Activated T-cell treated with anti-CD3 and anti-CD28 coated beads for 1 hour (primary cell): ENCODE measurements at regions not wholly inside any gene's neighbourhood (a gene's known extent, or its start where the extent isn't known, plus 50 kb on each side); places are given as distances from the start of the nearest gene placed in this dataset.

Experiments used
- DNase-seq: peaks from one replicate; pipeline ENCODE4 v3.0.0-alpha.2; 2020; ENCODE audit warnings: low read depth

- DNase-seq, result no peak
These were observed 983.3 kb upstream of the TENM4 start for GRCh38 chr11:80424012-80424695.

- DNase-seq, result no peak
These were observed 979.5 kb upstream of the TENM4 start for GRCh38 chr11:80420374-80420773.

GRCh38 chr11:80417681-80418080 is 976.9 kb upstream of the TENM4 start:
- DNase-seq, result no peak

- no peak for DNase-seq
These were observed 974.8 kb upstream of the TENM4 start for GRCh38 chr11:80415580-80415979.

GRCh38 chr11:80414181-80415165 is 973.6 kb upstream of the TENM4 start:
- no peak for DNase-seq

DNA sequence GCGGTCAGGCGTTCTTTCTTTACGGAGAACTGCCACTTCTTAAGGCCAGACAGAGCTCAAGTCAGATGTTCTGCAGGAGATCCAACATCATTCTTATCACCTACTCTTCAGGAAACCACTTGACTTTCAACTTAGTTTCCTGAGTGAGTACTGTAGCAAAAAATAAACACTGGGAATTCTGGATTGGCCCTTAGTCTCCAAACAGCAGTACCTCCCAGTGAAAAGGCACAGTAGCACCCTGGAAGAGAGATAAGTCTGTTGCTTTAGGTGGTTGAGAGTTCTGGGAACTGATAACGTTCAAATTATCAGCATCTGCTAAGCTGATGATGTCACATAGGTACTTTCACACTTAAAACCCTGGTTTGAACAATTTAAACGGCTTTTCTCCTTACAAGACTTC is 971.8 kb upstream of the TENM4 start:
- DNase-seq, result no peak

- no peak for DNase-seq
These were observed 952.4 kb upstream of the TENM4 start for GRCh38 chr11:80393210-80393609.

DNA sequence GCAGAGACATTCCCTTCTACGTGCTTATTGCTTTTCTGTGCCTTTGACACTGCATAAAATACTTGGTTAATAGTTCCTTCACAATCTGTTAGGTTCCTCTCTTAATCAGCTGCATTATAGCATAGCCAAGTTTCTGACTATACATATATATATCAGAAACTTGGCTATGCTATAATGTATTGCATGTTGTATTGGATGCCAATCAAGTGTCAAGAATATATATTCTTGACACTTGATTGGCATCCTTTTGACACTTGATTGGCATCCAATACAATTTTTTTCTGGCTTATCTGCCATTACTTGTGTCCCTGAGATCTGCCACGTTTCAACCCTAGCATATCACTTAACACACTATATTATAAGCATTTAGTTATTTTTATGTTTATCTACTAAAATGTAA is 949.7 kb upstream of the TENM4 start:
- DNase-seq, result no peak

DNA sequence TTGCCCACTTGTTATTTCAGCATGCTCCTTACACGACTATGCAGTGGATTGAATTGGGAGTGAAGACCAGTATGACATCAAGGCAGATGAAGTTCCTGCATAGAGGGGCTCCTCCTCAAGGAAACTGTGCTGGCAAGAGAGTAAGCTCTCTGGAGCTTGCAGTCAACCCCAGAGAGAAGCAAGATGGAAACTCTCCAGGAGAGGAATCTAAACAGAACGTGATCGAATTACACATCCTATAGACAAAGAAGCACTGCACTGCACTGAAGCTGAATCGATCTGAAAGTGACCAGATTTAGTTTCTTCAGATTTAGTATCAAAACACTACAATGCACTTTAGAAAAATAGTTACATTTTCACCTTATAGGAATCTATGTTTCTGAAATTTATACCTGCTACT is 947.7 kb upstream of the TENM4 start:
- DNase-seq, result no peak

DNA sequence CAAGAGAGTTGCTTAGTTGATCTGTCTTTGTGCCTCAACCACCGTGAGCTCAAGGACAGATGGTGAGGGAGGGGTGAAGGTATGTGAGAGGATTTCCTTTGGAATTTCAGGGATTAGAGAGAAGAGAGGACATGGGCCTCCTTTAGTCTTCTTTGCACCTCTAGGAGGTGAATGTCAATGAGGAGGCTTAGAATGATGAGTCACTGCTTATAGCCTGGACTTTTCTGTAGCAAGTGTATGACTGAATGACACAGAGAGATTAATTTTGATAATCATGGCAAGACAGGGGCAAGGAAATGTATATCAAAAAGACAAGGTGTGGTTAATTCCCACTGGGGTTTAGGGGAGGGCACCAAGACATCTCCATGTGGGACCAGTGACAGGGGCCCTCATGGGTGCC is 947.3 kb upstream of the TENM4 start:
- DNase-seq, result no peak

DNA sequence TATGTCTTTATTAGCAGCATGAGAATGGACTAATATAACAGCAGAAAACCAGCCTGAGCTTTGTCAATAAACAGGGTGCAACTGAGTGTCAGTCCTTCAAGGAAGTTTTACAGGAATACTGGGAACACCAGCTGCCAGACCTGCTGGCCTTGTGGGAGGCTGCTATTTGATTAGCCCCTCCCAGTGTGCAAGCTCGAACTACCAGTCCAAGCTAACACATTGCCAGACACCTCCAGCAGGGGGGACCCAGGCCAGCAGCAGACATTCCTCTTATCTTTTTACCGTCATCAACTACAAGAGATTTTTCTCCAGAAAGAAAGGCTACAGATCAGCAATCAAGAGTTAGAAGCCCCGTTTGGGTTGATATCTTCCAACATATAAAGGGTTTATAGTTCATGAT is 942.8 kb upstream of the TENM4 start:
- DNase-seq, result no peak

DNA sequence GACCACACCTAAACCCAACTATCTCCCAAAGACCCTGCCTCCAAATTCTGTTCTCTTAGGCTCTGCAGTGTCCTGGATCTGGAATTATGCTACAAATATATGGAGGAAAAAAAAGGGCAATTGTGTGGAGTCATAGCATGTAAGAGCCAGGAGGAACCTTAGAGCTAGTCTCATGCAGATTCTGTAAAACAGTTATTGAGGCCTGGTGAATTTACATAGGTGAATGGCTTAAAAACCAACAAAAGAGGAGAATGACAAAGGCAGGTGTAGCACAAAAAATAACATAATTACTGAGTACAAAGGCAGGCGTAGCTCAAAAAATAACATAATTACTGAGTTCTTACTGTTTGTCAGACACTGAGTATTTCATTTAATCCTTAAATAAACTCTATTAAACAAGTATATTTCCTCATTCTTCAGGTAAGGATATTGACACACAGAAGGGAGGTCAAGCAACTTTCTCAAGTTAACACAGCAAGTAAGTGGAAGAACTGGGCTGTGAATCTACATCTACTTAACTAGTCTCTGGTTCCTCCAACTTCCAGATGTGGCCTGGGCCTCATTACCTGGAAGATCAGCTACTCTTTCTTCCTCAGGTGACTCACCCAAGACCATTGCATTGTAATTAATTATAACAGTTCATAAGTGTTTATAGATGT is 938.9 kb upstream of the TENM4 start:
- no peak for DNase-seq

GRCh38 chr11:80371931-80372330 is 931.1 kb upstream of the TENM4 start:
- DNase-seq, result no peak

DNA sequence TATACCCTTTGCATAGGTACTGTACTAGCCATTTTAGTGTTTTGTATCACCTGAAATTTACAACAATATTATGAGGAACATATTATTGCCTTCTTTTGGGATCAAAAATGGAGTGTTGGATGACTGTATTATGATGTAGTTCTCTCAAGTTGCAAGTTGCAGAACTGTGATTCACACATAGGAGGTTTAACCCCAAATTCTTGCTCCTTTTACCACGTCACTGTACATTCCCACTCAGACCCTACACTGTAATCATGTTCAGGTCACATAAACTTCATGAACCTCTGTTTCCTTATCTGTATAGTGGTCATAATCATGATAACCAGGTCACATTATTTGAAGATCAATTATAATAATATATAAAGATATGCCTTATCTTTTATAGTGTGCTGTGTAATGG is 925.1 kb upstream of the TENM4 start:
- DNase-seq, result no peak

GRCh38 chr11:80365076-80365725 is 924.4 kb upstream of the TENM4 start:
- no peak for DNase-seq

GRCh38 chr11:80362563-80363340 is 921.9 kb upstream of the TENM4 start:
- DNase-seq, result no peak

DNA sequence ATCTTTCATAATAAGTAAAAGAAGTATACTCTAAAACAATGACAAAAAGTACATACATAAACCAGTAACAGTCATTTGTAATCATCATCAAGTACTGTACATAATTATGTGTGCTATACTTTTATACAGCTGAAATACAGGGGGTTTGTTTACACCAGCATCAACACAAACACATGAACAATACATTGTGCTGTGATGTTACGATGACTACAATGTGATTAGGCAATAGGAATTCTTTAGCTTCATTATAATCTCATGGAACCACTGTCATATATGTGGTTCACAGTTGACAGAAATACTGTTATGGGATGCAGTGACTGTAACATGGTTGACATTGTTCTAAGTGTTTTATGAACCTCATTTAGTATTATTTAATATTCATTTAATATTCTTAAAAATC is 914.4 kb upstream of the TENM4 start:
- no peak for DNase-seq

DNA sequence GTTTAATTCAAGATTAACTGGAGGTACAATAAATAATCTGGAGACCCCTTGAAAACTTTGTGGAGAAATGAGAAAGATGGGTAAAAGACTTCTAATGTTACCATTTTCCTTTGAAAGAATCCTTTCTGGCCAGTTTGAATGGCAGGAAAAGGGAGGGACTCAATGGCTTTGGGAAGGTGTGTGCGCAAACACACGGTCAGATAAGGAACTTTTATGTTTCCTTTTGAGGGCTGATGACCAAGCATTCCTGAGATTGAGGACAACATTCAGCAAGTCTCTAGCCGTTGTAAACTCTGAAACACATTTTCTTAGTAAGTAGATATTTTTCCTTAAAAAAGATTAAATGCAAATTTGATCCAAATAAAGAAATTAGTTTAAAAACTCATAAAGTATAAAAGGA is 909.7 kb upstream of the TENM4 start:
- DNase-seq, result no peak

GRCh38 chr11:80349997-80350396 is 909.2 kb upstream of the TENM4 start:
- no peak for DNase-seq

DNA sequence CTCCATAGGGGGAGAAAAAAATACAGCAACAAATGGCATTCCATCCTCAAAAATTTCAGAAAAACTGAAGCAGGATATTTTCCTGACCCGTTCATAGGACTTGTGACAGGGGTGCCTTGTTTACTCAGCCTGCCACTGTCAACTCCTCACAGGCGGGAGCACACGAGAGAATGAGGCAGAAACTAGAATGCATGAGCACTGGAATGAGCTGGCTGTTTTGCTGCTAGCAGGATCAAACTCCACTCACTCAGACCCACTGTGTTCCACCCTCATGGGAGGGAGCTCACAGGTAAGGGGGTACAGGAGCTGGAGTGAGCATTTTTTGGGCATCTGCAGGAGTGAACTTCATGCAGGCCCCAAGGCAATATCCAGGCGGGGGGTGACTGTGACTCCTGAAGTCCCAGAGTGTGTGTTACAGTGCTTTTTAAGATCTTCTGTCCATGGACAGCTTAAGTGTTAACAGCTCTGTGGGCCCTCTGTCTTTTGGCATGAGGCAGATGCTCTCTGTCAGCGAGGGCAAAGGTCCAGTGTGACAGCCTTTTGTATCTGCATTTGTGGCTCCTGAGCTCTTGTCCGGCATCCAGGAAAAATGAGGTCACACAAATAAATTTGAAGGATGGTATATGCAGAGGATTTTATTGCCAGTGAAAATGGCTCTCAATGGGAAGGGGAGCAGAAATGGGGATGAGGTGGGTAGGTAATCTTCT is 905.7 kb upstream of the TENM4 start:
- no peak for DNase-seq

DNA sequence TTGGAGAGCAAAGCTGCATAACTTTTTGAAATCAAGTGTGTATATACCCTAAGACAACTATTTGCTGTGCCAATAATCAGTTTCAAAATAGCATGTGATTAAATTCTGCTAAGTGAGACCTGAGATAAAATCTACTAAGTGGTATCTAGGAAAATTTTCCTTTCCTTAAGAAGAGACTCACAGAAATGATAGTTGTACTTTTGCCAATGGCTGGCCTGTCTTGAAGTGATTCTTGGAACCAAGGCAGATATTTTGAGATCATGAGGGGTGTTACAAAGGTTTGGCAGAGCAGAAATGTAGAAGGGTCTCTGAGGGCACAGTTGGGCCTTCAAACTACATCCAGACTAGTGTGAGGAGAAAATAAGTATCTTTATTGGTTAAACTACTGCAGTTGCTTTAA is 902.6 kb upstream of the TENM4 start:
- DNase-seq, result no peak
